Esophagus muscularis mucosa (tissue), 3 donors: ENCODE measurements at regions not wholly inside any gene's neighbourhood (a gene's known extent, or its start where the extent isn't known, plus 50 kb on each side); places are given as distances from the start of the nearest gene placed in this dataset.

ENCODE experiments used
- CTCF ChIP-seq, 3 experiments: fragments of 200-600 bp in 2 of 3; fragments of 450-650 bp in 1 of 3; sonication (generic) in 2 of 3; IDR thresholded peaks; one replicate each; pipeline ENCODE4 v1.5.1; 2017 to 2019; ENCODE audit warnings: antibody characterized with exemption in 3 of 3, mild to moderate bottlenecking in 2 of 3, moderate library complexity in 1 of 3
- EP300 ChIP-seq: sonication (generic); formaldehyde crosslinking; IDR thresholded peaks from one replicate; pipeline ENCODE4 v1.6.1; 2017; ENCODE audit warnings: antibody characterized with exemption

- TF ChIP-seq CTCF (IDR thresholded peaks at IDR 0.05) (no peak), EP300 (no peak)
These were observed 263.7 kb upstream of the SEL1L start for GRCh38 chr14:81797315-81797714.
